ENCODE measurements at regions not wholly inside any gene's neighbourhood (a gene's known extent, or its start where the extent isn't known, plus 50 kb on each side); places are given as distances from the start of the nearest gene placed in this dataset.
A peak's percentile ranks its signal among the peaks of the same experiment; 100 is the strongest.

DNA sequence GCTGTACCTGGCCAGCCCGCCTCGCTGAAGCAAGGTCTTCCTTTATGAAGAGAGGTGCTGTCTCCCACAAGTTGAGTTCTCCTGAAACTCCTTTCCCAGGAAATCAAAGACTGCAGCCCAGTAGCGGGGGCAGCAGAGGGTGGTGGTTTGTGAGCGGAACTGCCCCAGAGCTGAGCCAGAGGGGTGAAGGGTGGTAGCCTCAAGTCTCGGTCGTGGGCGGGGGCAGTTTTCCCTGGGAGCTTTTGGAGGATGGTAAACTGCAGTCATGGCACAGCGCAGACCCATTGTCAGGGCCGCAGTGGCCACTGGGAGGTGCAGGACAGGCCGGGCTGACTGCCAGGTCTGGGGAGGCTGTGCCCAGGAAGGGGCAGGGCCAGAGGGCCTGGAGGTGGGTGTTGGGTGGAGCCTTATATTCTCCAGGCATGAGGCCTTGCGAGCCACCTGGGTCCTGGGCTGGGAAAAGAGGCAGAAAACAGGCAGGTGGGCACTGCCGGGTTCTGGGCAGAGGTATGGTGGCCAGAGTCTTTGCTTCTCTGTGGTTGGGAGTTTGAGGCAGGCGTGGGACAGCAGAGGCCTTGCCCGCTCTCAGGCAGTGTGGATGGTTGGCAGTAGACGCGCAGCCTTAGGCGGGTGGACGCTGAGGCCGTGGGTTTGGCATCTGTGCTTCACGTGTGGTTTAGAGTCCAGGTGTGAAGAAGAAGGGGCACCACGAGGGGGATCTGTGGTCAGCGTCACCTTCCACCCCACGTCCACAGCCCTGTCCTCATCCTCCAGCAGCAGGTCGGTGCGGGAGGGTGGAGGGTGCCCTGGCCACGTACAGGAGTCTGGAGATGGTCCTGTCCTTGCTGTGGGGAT is 1176.4 kb downstream of the BRD1 start:
- H3K4me1 ChIP-seq, result no peaks in the 10 kb centered on the region
- H3K27ac ChIP-seq, result no peak overlapping the region
- TF ChIP-seq, protein P1, sequence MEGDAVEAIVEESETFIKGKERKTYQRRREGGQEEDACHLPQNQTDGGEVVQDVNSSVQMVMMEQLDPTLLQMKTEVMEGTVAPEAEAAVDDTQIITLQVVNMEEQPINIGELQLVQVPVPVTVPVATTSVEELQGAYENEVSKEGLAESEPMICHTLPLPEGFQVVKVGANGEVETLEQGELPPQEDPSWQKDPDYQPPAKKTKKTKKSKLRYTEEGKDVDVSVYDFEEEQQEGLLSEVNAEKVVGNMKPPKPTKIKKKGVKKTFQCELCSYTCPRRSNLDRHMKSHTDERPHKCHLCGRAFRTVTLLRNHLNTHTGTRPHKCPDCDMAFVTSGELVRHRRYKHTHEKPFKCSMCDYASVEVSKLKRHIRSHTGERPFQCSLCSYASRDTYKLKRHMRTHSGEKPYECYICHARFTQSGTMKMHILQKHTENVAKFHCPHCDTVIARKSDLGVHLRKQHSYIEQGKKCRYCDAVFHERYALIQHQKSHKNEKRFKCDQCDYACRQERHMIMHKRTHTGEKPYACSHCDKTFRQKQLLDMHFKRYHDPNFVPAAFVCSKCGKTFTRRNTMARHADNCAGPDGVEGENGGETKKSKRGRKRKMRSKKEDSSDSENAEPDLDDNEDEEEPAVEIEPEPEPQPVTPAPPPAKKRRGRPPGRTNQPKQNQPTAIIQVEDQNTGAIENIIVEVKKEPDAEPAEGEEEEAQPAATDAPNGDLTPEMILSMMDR (IDR thresholded peaks at IDR 0.05), result no peak
- no peaks in the 10 kb centered on the region for H3K27me3 ChIP-seq
- intact Hi-C loops (cut with DNase I), result no loop called here
- no peak overlapping the region for H3K4me3 ChIP-seq
- ATAC-seq (no peak), DNase-seq (peak in 1 of 4 donors; percentile 71)
- no peaks in the 10 kb centered on the region for H3K36me3 ChIP-seq
- no peaks in the 10 kb centered on the region for H3K9me3 ChIP-seq

DNA sequence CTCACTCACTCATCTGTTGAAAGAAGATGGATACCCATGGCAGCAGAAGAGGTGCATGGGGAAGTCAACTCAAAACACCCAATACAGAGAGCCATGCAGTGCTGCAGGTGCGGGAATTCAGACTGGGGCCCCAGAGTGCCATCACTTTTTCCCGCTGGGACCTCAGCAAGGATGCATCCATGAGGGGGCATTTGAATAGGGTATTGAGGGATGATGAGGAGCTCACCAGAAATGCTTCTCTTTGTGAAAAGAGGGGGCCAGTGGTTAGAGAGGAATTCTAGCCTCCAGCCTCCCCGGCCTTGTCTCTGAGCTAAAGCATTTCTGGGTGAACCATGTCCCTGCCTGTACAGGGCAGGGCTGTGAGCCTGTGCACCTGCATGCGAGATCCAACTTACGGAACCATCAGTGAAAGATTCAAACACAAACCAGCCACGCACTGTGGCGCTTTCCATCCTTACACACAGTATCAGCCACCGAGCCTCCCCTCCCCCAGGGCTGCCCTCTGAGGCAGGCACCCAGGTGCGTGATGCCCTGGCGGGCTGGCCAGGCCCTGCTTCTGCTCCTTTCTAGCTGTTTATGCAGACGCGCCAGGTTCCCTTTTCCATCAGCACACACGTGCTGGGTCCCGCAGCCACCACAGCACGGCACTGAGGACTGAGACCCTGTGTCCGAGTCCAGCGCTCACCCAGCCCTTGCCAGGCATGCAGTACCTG is 1177.2 kb downstream of the BRD1 start:
- Histone ChIP-seq H3K27ac (no peak overlapping the region), H3K36me3 (no peaks in the 10 kb centered on the region), H3K9me3 (no peaks in the 10 kb centered on the region), H3K4me1 (no peaks in the 10 kb centered on the region), H3K4me3 (no peak overlapping the region), H3K27me3 (no peaks in the 10 kb centered on the region)
- TF ChIP-seq, protein P1 (IDR thresholded peaks at IDR 0.05), result no peak
- DNase-seq (peak in 1 of 4 donors; percentile 66), ATAC-seq (no peak)
- intact Hi-C loops (cut with DNase I), result no loop called here

DNA sequence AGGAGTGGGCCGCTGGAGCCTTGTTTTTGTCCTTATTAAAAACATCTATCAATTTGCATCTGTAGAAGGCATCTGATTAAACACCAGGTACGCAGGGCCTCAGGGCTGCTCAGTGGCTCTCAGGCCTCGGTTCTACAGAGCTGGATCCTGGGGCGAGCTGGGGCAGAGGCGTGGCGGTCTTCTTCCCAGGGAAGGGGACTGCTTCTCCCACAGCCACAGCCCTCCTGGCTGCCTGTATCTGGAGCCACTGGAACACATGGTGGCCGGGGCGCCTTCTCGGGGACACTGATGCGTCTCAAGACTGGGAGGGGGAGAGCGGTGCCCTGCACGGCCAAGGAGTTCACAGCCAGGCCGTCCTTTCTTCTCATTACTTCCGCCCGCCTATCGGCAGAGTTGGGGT is 1178.2 kb downstream of the BRD1 start:
- Histone ChIP-seq H3K36me3 (no peaks in the 10 kb centered on the region), H3K27ac (no peak overlapping the region), H3K27me3 (no peaks in the 10 kb centered on the region), H3K4me1 (no peaks in the 10 kb centered on the region), H3K4me3 (no peak overlapping the region), H3K9me3 (no peaks in the 10 kb centered on the region)
- peak in 1 of 4 donors; percentile 77 for DNase-seq
- intact Hi-C loops (cut with DNase I), result no loop called here
- TF ChIP-seq, protein P1 (IDR thresholded peaks at IDR 0.05), result no peak
- no peak for ATAC-seq

DNA sequence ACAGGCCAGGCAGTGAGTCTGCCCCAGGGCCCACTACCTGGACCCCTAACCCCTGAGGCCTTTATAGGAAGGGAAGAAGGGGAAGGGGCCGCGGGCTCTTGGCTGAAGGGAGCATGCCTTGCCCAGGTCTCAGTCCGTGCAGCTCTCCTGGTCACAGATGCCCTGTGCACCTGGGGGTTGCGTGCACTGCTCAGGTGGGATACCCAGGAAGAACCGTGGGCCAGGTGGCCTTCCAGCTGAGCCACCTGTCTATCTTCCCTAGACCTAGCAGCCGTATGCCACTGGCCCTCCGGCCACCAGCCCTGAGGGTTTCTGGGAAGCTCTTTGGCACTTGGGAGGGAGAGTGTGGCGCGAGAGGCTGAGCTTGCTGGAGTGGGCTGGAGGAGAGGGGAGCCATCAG is 1178.6 kb downstream of the BRD1 start:
- Histone ChIP-seq H3K36me3 (no peaks in the 10 kb centered on the region), H3K4me3 (no peak overlapping the region), H3K27me3 (no peaks in the 10 kb centered on the region), H3K27ac (no peak overlapping the region), H3K9me3 (no peaks in the 10 kb centered on the region), H3K4me1 (no peaks in the 10 kb centered on the region)
- intact Hi-C loops (cut with DNase I), result no loop called here
- DNase-seq (peak in 1 of 4 donors; percentile 66), ATAC-seq (no peak)
- TF ChIP-seq, protein P1 (IDR thresholded peaks at IDR 0.05), result no peak

All from left lung (tissue), 4 donors.